ENCODE measurements at regions not wholly inside any gene's neighbourhood (a gene's known extent, or its start where the extent isn't known, plus 50 kb on each side); places are given as distances from the start of the nearest gene placed in this dataset.

GRCh38 chr6:22826961-22827360 lies 257.6 kb downstream of the HDGFL1 start:
- no peak for TF ChIP-seq CTCF (IDR thresholded peaks at IDR 0.05)
- Mint-ChIP-seq H3K36me3 (ENCODE audit: unreplicated experiment) (peaks cover 3% of the 10 kb centered on the region), H3K9me3 (ENCODE audit: unreplicated experiment) (peaks cover 5% of the 10 kb centered on the region), H3K4me1 (ENCODE audit: unreplicated experiment) (peaks cover 71% of the 10 kb centered on the region), H3K27ac (ENCODE audit: unreplicated experiment) (peak overlapping the region; percentile 100), H3K27me3 (ENCODE audit: unreplicated experiment) (no peaks in the 10 kb centered on the region), H3K4me3 (ENCODE audit: unreplicated experiment) (no peak overlapping the region)
- no peak for DNase-seq (ENCODE audit: extremely low spot score, unreplicated experiment)

GRCh38 chr6:22827760-22828159 lies 258.4 kb downstream of the HDGFL1 start:
- H3K27ac Mint-ChIP-seq (ENCODE audit: unreplicated experiment) = peak overlapping the region; percentile 100

GRCh38 chr6:22828179-22829062 lies 259.1 kb downstream of the HDGFL1 start:
- Mint-ChIP-seq H3K9me3 (ENCODE audit: unreplicated experiment) (peaks cover 5% of the 10 kb centered on the region), H3K27me3 (ENCODE audit: unreplicated experiment) (no peaks in the 10 kb centered on the region), H3K4me1 (ENCODE audit: unreplicated experiment) (peaks cover 66% of the 10 kb centered on the region), H3K4me3 (ENCODE audit: unreplicated experiment) (peak overlapping the region; percentile 36), H3K36me3 (ENCODE audit: unreplicated experiment) (peaks cover 3% of the 10 kb centered on the region), H3K27ac (ENCODE audit: unreplicated experiment) (peak overlapping the region; percentile 100)
- peak; percentile 82 for TF ChIP-seq CTCF (IDR thresholded peaks at IDR 0.05)
- DNase-seq (ENCODE audit: extremely low spot score, unreplicated experiment) = no peak

More at GRCh38 chr6:22827760-22828159, 258.4 kb downstream of the HDGFL1 start:
- Mint-ChIP-seq H3K27me3 (ENCODE audit: unreplicated experiment) (no peaks in the 10 kb centered on the region), H3K36me3 (ENCODE audit: unreplicated experiment) (peaks cover 3% of the 10 kb centered on the region), H3K9me3 (ENCODE audit: unreplicated experiment) (peaks cover 5% of the 10 kb centered on the region), H3K4me3 (ENCODE audit: unreplicated experiment) (no peak overlapping the region), H3K4me1 (ENCODE audit: unreplicated experiment) (peaks cover 63% of the 10 kb centered on the region)
- DNase-seq (ENCODE audit: extremely low spot score, unreplicated experiment) = no peak
- TF ChIP-seq CTCF (IDR thresholded peaks at IDR 0.05) = no peak

- no peak for TF ChIP-seq CTCF (IDR thresholded peaks at IDR 0.05)
- Mint-ChIP-seq H3K4me1 (ENCODE audit: unreplicated experiment) (peaks cover 60% of the 10 kb centered on the region), H3K27me3 (ENCODE audit: unreplicated experiment) (no peaks in the 10 kb centered on the region), H3K27ac (ENCODE audit: unreplicated experiment) (peak overlapping the region; percentile 100), H3K4me3 (ENCODE audit: unreplicated experiment) (no peak overlapping the region), H3K9me3 (ENCODE audit: unreplicated experiment) (peaks cover 5% of the 10 kb centered on the region), H3K36me3 (ENCODE audit: unreplicated experiment) (peaks cover 3% of the 10 kb centered on the region)
- no peak for DNase-seq (ENCODE audit: extremely low spot score, unreplicated experiment)
These were observed 259.7 kb downstream of the HDGFL1 start for GRCh38 chr6:22829070-22829469.

- Mint-ChIP-seq H3K27ac (ENCODE audit: unreplicated experiment) (peak overlapping the region; percentile 56), H3K4me1 (ENCODE audit: unreplicated experiment) (peaks cover 53% of the 10 kb centered on the region), H3K36me3 (ENCODE audit: unreplicated experiment) (peaks cover 3% of the 10 kb centered on the region), H3K9me3 (ENCODE audit: unreplicated experiment) (peaks cover 5% of the 10 kb centered on the region), H3K27me3 (ENCODE audit: unreplicated experiment) (no peaks in the 10 kb centered on the region), H3K4me3 (ENCODE audit: unreplicated experiment) (no peak overlapping the region)
- DNase-seq (ENCODE audit: extremely low spot score, unreplicated experiment) = no peak
- TF ChIP-seq CTCF (IDR thresholded peaks at IDR 0.05) = no peak
These were observed 261.1 kb downstream of the HDGFL1 start for GRCh38 chr6:22830463-22830862.

Measured in osteocyte (in vitro differentiated cells).